Stimulated activated CD8-positive, alpha-beta memory T cell treated with anti-CD3 and anti-CD28 coated beads, Interleukin-15, amount 100 ng/mL, for 4 hours (primary cell): ENCODE measurements at regions not wholly inside any gene's neighbourhood (a gene's known extent, or its start where the extent isn't known, plus 50 kb on each side); places are given as distances from the start of the nearest gene placed in this dataset.
"Not testable (repeated sequence)": the region's sequence is repeated elsewhere in the genome, so short reads cannot be mapped to it uniquely, and the experiment has no call there.

Experiments
- DNase-seq, 2 donors: peaks; one replicate each; pipeline ENCODE4 v3.0.0-alpha.2; 2020; ENCODE audit warnings: low read depth in 2 of 2

DNA sequence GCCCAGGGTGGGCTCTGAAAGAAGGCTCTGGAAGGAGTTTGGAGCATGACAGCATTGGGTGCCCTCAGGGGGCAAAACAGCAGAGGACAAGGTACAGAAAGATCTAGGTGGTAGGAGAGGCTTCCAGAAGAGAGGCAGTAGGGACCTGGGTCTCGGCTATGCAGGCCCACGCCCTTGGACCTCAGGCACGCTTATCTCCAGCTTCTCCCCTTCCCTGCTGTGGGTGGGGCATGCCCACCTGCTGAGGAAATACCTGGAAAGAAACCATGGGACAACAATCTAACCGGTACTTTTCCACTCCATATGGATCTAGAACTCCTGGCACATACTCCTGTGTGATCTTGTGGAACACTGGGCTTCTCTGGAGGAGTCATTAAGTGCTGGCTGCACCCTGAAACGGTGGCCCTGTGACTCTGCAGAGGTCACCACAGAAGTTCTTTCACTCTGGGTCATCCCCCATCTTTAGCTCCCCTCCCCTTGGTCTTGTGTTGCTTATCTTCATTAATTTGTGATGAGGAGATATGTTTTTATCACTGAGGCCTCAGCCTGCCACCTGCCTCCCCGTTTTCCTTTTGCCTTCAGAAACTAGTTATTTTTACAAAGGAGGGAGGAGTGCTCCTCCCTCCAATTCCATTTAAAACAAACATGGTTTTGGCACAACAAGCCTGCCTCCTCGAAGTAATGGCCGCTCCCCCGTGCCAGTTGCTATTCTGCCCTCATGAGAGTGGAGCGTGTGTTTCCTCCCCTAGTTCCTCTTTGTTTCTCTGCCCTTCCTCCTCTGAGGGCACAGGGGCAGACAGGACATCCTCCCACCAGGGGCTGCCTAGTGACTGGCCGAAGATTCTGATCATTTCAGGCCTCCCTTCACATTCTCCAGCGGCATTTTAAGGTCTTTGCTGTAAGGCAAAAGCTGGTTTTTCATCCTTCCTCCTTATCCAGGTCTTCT lies 78.0 kb upstream of the ATP5PO start:
- no peak for DNase-seq

DNA sequence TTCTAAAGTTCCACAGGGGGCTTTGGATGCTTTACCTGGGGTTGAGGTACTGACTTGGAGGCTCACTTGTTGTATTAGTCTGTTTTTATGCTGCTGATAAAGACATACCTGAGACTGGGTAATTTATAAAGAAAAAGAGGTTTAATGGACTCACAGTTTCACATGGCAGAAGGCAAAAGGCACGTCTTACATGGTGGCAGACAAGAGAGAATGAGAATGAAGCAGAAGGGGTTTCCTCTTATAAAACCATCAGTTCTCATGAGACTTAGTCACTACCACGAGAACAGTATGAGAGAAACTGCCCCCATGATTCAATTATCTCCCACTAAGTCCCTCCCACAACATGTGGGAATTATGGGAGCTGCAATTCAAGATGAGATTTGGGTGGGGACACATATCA lies 76.8 kb upstream of the ATP5PO start:
- not testable (repeated sequence) for DNase-seq

DNA sequence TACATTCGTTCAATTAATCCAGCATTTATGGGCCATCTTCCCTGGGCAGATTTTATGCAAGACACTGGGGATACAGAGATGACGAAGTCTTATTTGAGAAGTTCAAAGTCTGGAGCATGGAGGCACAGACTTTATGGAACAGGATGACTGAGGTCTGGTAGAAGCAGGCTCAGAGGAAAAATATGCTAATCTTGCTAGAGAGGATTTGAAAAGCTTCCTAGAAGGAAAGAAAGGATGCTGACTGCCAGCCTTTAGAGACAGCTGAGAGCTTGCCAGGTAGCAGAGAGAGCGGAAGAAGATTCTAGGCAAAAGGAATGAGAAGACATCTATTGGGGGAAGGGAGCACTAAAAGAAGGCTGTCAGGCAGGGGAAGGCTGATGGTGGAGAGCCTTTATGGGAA lies 75.5 kb upstream of the ATP5PO start:
- DNase-seq: no peak

DNA sequence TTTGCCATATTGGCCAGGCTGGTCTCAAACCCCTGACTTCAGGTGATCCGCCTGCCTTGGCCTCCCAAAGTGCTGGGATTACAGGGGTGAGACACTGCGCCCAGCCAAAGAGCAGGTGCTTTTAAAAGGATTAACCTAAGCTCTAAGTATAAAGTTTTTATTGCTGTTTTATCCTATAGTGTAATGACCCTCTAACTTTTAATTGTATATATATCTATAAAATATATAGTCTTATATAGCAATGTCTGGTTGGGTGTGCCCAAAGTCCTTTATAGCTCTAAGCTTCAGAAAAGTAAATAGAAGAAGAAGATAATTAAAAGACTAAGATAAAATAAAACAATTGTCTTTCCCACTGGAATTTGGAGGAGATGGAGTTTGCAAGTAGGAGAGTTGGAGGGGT lies 73.8 kb upstream of the ATP5PO start:
- DNase-seq: no peak

DNA sequence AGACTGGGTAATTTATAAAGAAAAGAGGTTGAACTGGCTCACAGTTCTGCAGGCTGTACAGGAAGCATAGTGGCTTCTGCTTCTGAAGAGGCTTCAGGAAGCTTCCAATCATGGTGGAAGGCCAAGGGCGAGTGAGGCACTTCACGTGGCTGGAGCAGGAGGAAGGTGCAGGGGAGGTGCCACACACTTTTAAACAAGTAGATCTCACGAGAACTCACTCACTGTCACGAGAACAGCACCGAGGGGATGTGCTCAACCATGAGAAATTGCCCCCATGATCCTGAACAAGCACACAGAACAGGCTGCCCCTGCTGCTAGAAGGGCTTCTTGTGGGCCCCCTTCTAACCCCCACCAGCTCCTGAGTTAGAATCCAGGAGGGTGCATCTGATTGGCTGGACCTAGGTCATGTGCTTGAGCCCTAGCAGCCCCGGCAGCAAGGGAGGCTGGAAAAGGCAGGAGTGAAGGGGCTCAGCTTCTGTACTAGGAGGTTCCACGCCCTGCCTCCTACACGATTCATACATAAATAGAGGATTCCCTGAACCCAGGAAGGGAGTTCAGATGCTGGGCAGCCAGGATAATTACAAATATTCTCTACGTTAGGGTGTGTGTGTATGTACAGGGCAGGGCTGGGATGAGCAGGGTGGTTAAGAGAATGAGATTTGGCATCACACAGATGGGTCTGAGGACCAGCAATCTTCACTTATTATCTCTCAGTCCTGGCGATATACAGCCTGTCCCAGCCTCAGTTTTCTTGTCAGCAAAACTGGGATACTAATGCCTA lies 72.8 kb upstream of the ATP5PO start:
- DNase-seq: no peak

DNA sequence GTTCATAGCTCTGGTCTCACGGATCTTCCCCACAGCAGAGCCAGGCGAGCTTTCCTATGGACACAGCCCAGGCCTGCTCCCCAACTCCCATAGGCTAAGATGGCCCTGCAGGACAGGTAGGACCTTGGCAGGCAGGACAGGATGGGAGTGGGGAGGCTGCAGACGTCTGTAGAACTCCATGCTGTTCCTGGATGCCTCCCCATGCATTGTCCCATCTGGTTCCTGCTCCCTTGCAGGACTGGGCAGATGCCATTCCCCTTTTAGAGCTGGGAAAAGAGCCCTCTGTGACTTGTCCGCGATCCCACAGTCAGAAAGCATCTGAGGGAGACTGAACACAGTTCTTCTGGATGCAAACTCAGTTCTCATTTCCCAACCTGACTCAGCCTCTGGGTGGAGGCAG lies 71.9 kb upstream of the ATP5PO start:
- no peak for DNase-seq

DNA sequence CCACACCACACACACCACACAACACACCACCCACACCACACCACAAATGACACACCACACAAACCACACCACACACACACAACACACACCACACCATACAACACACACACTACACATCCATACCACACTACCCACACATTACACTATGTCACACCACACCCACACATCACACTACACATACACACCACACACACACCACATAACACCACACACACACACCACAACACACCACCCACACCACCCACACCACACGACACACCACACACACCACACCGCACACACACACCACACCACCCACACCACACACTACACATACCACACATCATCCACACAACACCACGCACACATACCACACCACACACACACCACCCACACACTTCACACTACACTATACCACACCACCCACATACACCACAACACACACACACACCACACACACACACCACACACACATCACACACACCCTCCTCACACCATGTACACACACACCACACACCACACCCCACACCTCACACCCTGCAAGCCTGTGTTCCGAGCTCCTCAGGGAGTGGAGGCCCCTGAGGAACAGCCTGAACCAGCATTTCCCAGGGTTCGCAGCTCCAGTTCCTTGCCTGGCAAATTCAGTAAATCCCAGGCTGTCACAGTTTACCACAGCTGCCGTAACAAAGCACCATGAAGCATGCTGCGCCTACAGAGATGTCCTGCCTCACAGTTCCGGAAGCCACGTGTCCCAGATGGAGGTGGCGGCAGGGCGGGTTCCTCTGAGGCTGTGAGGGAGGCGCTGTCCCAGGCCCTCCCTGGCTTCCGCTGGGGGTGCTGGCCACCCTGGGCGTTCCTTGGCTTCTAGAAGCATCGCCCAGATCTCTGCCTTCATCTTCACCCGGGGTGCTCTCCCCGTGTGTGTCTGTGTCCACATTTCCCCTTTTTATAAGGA lies 69.8 kb upstream of the ATP5PO start:
- DNase-seq: no peak

DNA sequence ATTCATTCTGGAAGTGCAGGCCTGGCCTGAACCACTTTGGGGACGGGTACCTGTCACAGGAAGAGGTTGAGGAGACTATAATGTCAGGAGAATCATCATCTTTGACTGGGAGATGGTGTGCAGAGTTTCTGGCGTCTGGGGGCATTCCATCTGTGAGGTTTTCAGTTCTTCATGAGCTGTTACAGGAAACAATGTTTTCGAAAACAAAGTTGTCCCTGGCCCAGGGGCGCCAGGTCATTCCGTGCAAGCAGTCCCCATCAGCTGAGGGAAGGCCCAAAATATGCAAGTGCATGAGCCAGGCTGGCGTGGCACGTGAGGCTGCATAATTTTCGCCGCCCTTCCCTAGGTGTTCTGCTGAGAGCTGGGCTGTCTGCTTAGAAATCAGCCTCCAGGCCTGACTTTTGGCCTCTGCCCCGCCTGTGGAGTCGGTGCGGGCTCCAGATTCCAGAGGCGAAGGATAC lies 68.4 kb upstream of the ATP5PO start:
- no peak for DNase-seq

DNA sequence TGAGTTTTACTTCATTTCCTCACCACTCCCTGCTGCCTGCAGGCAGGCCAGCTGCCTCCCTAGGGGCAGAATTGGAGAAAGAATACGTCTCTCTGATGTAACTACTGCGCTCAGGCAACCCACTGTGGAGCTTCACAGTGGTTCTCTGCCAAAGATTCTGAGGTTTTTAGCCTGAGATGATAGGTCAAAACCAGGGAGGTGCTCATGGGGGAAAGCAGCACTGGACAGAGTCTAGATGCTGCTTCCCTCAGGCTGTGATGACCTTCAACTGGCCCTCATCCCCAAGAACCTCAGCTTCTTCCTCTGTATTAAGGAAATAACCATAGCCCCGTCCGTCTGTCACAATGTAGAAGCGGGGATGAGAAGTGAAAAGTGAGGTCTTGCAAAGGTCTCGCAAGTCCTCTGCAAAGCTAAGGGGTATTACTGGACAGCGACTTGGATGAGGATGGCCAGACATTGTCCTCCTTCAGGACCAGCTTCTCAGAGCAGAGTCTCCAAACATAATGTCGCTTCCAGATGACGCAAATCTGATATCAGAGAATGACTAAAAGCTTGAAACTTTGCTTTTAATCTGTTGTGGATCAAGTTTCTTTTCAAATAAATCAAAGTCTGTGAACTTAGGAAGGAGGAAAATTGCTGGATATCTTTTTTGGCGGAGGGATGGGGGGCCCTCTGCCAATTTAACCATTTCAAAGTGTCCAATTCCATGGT lies 65.9 kb upstream of the ATP5PO start:
- DNase-seq: no peak

DNA sequence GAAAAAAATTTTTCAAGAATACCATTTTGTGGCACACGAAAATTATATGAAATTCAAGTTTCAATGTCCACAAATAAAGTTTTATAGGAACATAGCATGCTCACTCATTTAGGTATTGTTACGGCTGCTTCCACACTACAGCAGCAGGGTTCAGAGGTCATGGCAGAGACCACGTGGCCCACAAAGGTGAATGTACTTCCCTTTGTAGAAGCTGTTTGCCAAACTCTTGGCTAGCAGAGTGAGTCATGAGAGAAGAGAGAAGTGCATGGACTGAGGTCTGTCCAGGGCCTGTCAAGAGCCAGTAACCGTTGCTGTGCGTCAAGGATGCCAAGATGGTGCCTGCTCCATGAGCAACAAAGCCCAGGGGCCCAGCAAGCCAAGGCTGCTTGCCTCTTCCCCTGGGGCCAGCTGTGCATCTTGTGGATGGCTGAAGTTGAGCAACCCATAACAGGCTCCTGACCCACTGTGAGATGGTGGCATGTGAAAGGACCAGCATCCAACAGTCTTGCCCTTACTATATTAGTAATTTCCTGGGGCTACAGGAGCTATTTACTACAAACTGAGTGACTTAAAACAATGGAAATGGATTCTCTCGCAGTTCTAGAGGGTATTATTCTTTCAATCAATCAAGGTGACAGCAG lies 64.8 kb upstream of the ATP5PO start:
- no peak for DNase-seq

DNA sequence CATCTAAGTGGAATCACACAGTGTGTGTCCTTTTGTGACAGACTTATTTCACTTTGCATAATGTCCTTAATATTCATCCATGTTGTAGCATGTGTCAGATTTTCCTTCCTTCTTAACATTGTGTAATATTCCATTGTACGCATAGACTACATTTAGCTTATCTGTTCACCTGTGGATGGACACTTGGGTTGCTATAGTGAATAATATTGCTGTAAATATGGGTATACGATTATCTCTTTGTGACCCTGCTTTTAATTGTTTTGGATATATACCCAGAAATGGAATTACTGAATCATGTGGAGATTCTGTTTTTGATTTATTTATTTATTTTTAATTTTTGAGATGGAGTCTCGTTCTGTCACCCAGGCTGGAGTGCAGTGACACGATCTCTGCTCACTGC lies 63.0 kb upstream of the ATP5PO start:
- DNase-seq: no peak

DNA sequence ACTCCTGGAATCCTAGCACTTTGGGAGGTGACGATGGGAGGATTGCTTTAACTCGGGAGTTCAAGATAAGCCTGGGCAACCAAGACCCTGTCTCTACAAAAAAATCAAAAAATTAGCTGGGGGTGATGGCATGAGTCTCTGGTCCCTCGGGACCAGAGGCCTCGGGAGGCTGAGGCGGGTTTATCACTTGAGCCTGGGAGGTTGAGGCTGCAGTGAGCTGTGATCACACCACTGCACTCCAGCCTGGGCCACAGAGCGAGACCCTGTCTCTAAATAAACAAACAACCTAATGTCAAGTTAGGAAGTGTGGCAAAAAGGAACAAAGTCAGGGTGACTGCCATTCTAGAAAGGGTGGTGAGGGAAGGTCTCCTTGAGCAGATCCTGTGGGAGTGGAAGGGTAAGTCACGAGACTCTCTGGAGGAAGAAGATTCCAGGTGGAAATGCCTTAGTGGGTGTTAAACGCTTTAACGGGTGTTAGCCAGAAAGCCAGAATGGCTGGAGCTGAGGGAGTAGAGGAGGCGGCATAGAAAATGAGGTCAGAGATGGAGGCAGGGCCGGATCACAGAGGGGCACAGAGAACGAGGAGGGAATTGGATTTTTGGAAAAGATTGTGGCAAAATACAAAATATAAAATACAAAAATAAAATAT lies 62.2 kb upstream of the ATP5PO start:
- DNase-seq: no peak

DNA sequence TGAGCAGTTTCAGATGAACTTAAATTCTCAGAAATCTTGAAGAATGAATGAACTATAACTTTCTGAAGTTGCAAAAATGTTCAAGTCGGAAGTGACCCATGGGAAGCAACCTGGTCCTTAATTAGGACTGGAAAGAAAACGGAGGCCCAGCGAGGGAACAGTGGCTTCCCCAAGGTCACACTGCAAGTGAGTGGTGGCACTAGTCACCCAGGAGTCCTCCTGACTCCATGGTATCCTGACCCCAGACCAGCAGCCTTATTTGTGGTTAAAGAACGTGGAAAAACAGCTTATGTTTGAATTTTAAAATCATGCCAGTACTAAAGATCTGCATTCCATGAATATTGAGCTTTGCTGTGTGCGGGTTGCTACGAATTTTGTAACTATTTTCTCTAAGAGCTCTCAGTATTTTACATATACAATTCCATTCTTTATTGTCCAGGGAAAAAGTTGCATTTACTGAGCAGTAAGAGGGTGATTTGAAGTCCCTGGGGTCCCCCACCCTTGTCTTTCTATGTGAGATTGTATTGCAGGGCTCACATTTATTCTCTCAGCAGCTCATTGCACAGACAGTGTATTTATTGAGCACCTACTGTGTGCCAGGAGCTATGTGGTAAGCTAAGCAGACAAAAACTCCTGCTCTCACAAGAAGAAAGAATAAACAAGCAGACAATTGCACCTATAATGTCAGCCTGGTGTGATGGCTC lies 61.6 kb upstream of the ATP5PO start:
- DNase-seq: no peak

DNA sequence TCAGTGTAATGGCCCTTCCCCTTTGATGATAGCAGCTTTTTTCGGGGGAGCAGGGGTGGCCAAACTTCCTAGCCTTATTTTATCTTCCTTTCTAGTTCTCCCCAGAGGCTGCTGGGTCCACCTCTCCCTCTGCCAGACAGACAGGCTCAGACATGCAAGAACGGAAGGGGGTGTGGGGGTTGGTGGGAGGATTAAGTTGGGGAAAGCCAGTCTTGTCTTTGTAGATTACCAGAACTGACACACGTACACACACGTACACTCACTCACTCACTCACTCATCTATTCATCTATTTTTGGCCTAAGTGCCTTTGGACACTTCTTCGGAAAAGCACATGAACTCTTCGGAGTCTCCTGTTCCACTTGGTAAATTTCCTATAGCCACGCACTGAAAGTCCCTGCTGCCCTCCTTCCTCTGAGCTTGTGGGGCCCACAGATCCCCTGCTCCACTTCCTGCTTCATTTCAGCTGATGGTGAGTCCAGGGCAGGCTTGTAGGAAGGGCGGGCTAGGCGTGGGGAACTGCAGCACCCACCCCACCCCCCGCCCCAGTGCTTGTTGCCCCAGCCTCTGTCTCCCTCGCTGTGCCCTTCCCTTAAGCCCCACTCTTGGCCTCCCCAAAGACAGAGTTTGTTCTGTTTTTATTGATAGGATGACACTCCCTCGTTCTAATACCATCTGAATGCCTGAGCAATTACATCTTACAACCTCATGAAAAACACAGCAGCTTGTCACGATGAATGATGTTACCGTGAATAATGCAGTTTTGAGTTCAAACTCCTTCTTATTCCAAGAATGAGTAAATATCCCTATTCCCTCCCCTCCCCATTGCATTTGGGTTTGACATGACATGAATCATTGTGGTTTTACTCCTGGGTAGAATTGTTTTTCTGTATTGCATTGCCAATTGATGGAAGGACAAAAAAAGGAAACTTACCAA lies 60.7 kb upstream of the ATP5PO start:
- peak; percentile 21 to 35 for DNase-seq

DNA sequence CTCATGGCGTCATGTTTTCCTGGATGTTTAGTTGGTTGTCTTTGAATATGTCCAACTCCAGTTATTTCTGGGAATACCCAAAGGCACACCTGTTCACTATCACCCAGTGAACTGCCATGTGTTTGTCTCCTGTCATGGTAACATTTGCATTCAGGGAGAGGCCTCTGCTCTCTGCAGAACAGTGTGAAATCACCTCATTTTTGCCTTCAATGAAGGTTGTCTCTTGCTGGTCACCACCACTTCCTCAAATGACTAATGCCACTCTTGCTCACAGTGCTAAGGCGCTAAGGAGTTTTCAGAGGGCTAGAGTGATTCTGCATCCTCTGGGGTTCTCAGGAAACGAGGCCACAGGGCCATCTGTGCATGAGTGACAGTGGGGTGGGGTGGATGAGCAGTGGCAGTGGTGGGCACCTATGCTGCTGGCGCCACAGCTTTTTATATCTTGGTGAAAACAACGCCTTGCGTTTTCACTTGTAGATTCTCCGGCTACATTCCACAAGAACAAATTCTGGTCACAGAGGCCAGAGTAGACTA lies 60.0 kb upstream of the ATP5PO start:
- peak; percentile 34 to 41 for DNase-seq

DNA sequence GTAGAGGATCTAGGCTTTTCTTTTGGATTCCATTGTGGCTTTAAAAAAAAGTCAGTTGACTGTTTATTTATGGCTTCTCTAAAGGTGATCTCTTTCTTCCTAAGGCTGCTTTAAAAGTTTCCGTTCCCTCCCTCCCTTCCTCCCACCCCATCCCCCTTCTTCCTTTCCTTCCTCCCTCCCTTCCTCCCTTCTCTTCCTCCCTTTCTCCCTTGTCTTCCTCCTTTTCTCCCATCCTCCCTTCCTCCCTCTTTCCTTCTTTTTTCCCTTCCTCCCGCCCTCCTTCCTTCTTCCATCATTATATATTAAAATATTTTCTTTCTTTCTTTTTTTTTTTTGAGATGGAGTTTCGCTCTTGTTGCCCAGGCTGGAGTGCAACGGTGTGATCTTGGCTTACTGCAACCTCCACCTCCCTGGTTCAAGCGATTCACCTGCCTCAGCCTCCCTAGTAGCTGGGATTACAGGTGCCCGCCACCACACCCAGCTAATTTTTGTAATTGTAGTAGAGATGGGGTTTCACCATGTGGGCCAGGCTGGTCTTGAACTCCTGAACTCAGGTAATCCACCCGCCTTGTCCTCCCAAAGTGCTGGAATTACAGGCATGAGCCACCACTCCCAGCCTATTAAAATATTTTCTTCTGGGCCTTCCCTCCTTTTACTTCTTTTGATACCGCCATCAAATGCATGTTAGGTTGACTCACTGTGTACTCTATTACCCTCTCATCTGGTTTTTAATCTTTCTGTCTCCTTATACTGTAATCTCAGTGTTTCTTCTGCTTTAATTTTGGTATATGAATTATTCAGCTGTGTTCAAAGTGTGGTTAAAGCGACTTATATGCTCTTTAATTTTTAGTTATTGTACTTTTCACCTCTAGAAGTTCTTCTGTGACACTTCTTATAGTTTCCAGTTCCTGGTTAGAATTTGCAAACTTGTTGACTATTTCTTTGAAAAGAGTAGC lies 59.2 kb upstream of the ATP5PO start:
- no peak for DNase-seq

DNA sequence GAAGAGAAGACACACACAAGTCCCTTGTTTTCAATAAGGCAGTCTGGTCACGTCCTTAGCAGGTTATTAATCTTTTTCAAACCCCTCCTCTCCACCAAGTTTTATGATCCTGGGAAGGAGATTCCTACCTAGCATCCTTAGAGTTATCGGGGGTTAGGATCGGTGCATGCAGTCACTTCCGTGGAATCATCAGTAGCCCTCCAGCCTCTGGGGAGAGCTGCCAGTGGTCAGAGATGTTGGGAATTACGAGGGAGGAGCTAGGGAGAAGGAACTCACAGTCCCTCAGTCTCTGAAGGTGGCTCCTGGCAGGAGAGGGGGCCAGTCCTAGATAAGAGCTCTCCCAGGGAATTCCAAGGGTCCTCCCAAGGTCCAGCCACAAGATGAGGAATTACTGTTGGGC lies 57.7 kb upstream of the ATP5PO start:
- DNase-seq: no peak
